Suprapubic skin (tissue), 4 donors: ENCODE measurements at regions not wholly inside any gene's neighbourhood (a gene's known extent, or its start where the extent isn't known, plus 50 kb on each side); places are given as distances from the start of the nearest gene placed in this dataset.

Experiments used
- DNase-seq, 2 donors: peaks; one replicate each; pipeline ENCODE4 v3.0.0-alpha.2; 2019; ENCODE audit warnings: low spot score in 2 of 2
- H3K27ac ChIP-seq: fragments of 200-600 bp; sonication (generic); one replicate; pipeline ENCODE4 v1.5.1; 2019
- H3K27me3 ChIP-seq: fragments of 200-600 bp; sonication (generic); one replicate; pipeline ENCODE4 v1.5.1; 2019
- H3K36me3 ChIP-seq: fragments of 200-600 bp; sonication (generic); one replicate; pipeline ENCODE4 v1.5.1; 2019
- H3K4me1 ChIP-seq: fragments of 200-600 bp; sonication (generic); one replicate; pipeline ENCODE4 v1.5.1; 2019
- H3K4me3 ChIP-seq: fragments of 200-600 bp; sonication (generic); one replicate; pipeline ENCODE4 v1.5.1; 2019; ENCODE audit warnings: mild to moderate bottlenecking
- H3K9me3 ChIP-seq: fragments of 200-600 bp; sonication (generic); one replicate; pipeline ENCODE4 v1.5.1; 2019
- EP300 ChIP-seq: sonication (generic); formaldehyde crosslinking; IDR thresholded peaks from one replicate; pipeline ENCODE4 v1.6.1; 2017; ENCODE audit warnings: antibody characterized with exemption
- POLR2A ChIP-seq, 2 donors: fragments of 450-650 bp; IDR thresholded peaks; one replicate each; pipeline ENCODE4 v1.6.1; 2017; ENCODE audit warnings: antibody characterized with exemption in 2 of 2, mild to moderate bottlenecking in 2 of 2, moderate library complexity in 2 of 2
- POLR2AphosphoS5 ChIP-seq, 3 donors: sonication (generic); formaldehyde crosslinking; IDR thresholded peaks; one replicate each; pipeline ENCODE4 v1.6.1; 2017; ENCODE audit warnings: antibody characterized with exemption in 3 of 3
- WGBS: methylation state at CpG from one replicate; pipeline ENCODE4 v1.1.5; 2018; 5-methylcytosine and 5-hydroxymethylcytosine counted together
- TF ChIP-seq, protein P1 (sequence below), 2 donors: fragments of 200-600 bp in 1 of 2; fragments of 450-650 bp in 1 of 2; sonication (generic) in 1 of 2; IDR thresholded peaks; one replicate each; pipeline ENCODE4 v1.5.1; 2016 to 2019; ENCODE audit warnings: antibody characterized with exemption in 2 of 2, mild to moderate bottlenecking in 1 of 2, moderate library complexity in 1 of 2

DNA sequence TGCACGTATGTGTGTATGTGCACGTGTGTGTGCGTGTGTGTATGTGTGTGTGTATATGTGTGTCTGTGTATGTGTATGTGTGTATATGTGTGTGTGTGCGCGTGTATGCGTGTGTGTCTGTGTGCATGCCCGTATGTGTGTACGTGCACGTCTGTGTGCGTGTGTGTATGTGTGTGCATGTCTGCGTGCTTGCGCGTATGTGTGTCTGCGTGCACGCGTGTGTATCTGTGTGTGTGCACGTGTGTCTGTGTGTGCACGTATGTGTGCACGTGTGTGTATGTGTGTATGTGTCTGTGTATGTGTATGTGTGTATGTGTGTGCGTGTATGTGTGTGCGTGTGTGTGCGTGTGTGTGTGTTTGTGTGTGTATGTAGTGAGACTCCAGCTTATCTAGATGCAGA is 97.5 kb upstream of the SPATS2L start:
- no peaks in the 10 kb centered on the region for H3K36me3 ChIP-seq
- no peaks in the 10 kb centered on the region for H3K4me1 ChIP-seq
- no peaks in the 10 kb centered on the region for H3K9me3 ChIP-seq
- no peak for DNase-seq
- no peak overlapping the region for H3K4me3 ChIP-seq
- WGBS: 90% methylated on average over 22 of the region's 22 CpGs
- H3K27me3 ChIP-seq: no peaks in the 10 kb centered on the region
- TF ChIP-seq, protein P1, sequence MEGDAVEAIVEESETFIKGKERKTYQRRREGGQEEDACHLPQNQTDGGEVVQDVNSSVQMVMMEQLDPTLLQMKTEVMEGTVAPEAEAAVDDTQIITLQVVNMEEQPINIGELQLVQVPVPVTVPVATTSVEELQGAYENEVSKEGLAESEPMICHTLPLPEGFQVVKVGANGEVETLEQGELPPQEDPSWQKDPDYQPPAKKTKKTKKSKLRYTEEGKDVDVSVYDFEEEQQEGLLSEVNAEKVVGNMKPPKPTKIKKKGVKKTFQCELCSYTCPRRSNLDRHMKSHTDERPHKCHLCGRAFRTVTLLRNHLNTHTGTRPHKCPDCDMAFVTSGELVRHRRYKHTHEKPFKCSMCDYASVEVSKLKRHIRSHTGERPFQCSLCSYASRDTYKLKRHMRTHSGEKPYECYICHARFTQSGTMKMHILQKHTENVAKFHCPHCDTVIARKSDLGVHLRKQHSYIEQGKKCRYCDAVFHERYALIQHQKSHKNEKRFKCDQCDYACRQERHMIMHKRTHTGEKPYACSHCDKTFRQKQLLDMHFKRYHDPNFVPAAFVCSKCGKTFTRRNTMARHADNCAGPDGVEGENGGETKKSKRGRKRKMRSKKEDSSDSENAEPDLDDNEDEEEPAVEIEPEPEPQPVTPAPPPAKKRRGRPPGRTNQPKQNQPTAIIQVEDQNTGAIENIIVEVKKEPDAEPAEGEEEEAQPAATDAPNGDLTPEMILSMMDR (IDR thresholded peaks at IDR 0.05): no peak
- TF ChIP-seq EP300: no peak
- TF ChIP-seq POLR2AphosphoS5 (IDR thresholded peaks at IDR 0.05): no peak
- TF ChIP-seq POLR2A (IDR thresholded peaks at IDR 0.05): no peak
- no peak overlapping the region for H3K27ac ChIP-seq

DNA sequence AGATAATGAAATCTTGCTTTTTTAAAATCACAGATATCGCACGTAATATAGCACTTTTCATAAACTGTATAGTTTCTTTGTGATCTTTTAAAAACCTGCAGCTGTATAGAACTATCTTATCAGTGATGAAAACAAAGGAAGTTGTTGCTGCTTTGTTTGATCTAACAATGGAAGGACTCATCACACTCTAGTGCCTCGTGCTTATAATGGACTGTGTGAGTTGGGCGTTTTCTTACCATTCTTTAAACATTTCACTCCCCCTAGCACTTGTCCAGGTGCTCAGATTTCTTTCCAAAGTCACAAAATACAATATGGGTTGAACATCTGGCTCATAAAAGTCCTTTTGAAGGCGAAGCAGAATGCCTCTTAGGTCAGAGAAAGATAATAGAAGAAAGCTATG is 94.8 kb upstream of the SPATS2L start:
- no peaks in the 10 kb centered on the region for H3K27me3 ChIP-seq
- DNase-seq: no peak
- H3K36me3 ChIP-seq: no peaks in the 10 kb centered on the region
- no peaks in the 10 kb centered on the region for H3K4me1 ChIP-seq
- 67% methylated on average over 5 of the region's 5 CpGs for WGBS
- no peak overlapping the region for H3K27ac ChIP-seq
- no peaks in the 10 kb centered on the region for H3K9me3 ChIP-seq
- TF ChIP-seq POLR2A (IDR thresholded peaks at IDR 0.05): no peak
- TF ChIP-seq POLR2AphosphoS5 (IDR thresholded peaks at IDR 0.05): no peak
- TF ChIP-seq, protein P1 (IDR thresholded peaks at IDR 0.05): no peak
- TF ChIP-seq EP300: no peak
- no peak overlapping the region for H3K4me3 ChIP-seq

DNA sequence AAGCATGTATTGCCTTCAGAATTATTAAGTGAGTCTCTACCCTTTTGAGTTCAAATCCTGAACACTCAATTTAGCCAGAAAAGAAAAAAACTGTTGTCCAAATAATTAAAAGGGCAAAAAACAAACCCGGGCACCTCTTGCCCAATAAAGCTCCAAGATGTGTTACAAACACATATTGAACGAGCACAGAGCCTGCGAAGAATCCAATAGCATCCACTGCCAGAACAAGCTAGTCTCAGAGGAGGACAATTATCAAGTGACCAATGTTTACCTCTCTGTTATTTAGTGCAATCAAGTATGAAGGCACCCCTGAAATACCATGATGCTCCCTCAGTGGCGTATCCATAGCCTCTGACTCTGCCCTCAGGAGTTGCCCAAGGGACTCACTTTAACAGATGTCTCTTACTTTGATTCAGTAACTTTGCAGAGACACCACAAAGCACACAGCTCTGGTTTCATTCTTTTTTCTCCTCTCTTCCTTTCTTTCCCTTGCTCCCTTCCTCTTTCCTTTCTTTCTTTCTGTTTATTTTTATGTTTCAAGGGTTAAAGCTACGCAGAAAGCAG is 93.5 kb upstream of the SPATS2L start:
- Histone ChIP-seq H3K36me3 (no peaks in the 10 kb centered on the region), H3K27me3 (no peaks in the 10 kb centered on the region), H3K4me1 (no peaks in the 10 kb centered on the region), H3K9me3 (no peaks in the 10 kb centered on the region), H3K27ac (no peak overlapping the region), H3K4me3 (no peak overlapping the region)
- DNase-seq: no peak
- TF ChIP-seq EP300 (no peak), POLR2A (IDR thresholded peaks at IDR 0.05) (no peak), POLR2AphosphoS5 (IDR thresholded peaks at IDR 0.05) (no peak)
- TF ChIP-seq, protein P1 (IDR thresholded peaks at IDR 0.05): no peak
- 92% methylated on average over 5 of the region's 5 CpGs for WGBS

DNA sequence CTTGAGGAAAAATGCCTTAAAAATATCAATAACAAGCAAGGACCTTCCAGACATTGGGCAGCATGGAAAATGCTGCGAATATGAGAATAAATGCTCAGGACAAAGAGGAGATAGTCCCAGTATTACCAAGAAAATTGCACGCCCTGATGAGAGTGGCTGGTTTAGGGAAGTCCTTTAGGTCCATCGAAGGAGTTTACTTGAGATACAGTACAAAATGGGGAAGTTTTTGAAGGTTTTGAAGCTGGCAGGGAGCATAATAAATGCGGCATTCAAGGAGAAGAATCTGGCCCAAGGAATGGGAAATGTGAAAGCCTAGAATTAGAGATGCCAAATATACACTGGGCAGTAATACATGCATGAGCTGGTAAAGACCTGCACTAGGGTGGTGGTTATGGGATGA is 90.2 kb upstream of the SPATS2L start:
- no peak for DNase-seq
- no peak overlapping the region for H3K4me3 ChIP-seq
- 90% methylated on average over 4 of the region's 4 CpGs for WGBS
- TF ChIP-seq POLR2A (IDR thresholded peaks at IDR 0.05): no peak
- TF ChIP-seq, protein P1 (IDR thresholded peaks at IDR 0.05): no peak
- TF ChIP-seq EP300: no peak
- no peak for TF ChIP-seq POLR2AphosphoS5 (IDR thresholded peaks at IDR 0.05)
- H3K27ac ChIP-seq: no peak overlapping the region
- no peaks in the 10 kb centered on the region for H3K36me3 ChIP-seq
- no peaks in the 10 kb centered on the region for H3K4me1 ChIP-seq
- H3K9me3 ChIP-seq: no peaks in the 10 kb centered on the region
- H3K27me3 ChIP-seq: no peaks in the 10 kb centered on the region

DNA sequence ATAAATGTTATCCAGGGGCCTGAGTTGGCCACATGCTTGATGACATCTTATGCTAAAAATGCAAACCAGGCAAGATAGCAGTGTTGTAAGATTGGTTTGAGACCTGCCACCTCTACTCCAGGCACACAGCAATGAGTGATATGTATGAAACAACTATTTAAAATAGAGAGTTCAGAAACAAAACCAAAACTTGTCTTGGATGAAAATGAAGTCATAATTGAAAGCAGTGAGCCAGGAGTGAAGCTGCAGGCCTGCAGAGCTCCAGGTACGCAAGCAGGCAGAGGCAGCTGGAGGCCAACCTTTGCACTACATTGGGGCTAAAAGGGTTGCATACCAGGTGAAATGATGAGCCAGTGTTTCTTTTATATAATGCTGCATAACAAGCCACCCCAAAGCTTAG is 89.2 kb upstream of the SPATS2L start:
- no peak for DNase-seq
- Histone ChIP-seq H3K4me3 (no peak overlapping the region), H3K4me1 (no peaks in the 10 kb centered on the region), H3K27ac (no peak overlapping the region), H3K9me3 (no peaks in the 10 kb centered on the region), H3K27me3 (no peaks in the 10 kb centered on the region), H3K36me3 (no peaks in the 10 kb centered on the region)
- WGBS: 96% methylated on average over 1 of the region's 1 CpG
- TF ChIP-seq, protein P1 (IDR thresholded peaks at IDR 0.05): no peak
- TF ChIP-seq EP300 (no peak), POLR2AphosphoS5 (IDR thresholded peaks at IDR 0.05) (no peak), POLR2A (IDR thresholded peaks at IDR 0.05) (no peak)
